ENCODE measurements at regions not wholly inside any gene's neighbourhood (a gene's known extent, or its start where the extent isn't known, plus 50 kb on each side); places are given as distances from the start of the nearest gene placed in this dataset.
A peak's percentile ranks its signal among the peaks of the same experiment; 100 is the strongest.

DNA sequence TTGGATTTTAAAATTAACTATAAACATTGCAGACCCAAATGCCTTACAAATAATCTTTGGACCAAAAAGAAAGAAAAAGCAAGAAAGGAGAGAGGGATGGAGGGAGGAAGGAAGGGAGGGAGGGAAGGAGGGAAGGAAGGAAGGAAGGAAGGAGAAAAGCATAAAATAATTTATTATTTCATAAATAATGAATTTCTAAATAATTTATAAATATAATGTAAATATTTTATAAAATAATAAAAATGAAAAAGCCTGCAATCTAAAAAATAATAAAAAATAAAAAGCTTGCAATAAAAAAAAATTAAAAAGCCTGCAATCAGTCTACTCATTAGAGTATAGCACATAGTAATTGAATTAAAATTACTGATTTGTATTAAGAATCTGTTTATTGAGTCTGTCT is 614.3 kb downstream of the ISL1 start:
- Histone ChIP-seq H3K27me3 (no peaks in the 10 kb centered on the region), H3K27ac (no peak overlapping the region), H3K4me1 (no peaks in the 10 kb centered on the region), H3K36me3 (no peaks in the 10 kb centered on the region), H3K9me3 (no peaks in the 10 kb centered on the region), H3K4me3 (no peak overlapping the region)
- intact Hi-C loops (cut with DNase I) = no loop called here
- TF ChIP-seq, protein P1, sequence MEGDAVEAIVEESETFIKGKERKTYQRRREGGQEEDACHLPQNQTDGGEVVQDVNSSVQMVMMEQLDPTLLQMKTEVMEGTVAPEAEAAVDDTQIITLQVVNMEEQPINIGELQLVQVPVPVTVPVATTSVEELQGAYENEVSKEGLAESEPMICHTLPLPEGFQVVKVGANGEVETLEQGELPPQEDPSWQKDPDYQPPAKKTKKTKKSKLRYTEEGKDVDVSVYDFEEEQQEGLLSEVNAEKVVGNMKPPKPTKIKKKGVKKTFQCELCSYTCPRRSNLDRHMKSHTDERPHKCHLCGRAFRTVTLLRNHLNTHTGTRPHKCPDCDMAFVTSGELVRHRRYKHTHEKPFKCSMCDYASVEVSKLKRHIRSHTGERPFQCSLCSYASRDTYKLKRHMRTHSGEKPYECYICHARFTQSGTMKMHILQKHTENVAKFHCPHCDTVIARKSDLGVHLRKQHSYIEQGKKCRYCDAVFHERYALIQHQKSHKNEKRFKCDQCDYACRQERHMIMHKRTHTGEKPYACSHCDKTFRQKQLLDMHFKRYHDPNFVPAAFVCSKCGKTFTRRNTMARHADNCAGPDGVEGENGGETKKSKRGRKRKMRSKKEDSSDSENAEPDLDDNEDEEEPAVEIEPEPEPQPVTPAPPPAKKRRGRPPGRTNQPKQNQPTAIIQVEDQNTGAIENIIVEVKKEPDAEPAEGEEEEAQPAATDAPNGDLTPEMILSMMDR (IDR thresholded peaks at IDR 0.05) = no peak
- DNase-seq (ENCODE audit: low spot score in 2 of 2) = no peak

DNA sequence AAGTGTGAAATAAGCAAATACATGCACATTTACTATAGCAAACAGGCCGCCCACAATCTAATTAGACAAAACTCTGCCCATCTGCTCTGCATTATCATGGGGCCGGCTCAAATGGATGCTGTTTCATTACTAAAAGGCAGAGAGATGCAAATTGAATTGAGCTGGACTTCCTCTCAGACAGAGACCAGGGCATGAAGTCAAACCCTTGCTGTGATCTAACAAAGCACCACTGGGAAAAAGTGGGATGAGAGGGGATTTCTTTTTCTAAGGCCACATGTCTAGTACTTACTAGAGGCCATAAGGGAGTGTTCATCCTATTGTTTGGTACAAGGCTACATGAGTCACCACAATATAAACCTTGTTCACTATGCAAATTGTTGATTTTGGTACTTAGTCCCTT is 614.7 kb downstream of the ISL1 start:
- TF ChIP-seq, protein P1 (IDR thresholded peaks at IDR 0.05) = no peak
- H3K27ac ChIP-seq = no peak overlapping the region
- H3K27me3 ChIP-seq = no peaks in the 10 kb centered on the region
- intact Hi-C loops (cut with DNase I) = no loop called here
- DNase-seq (ENCODE audit: low spot score in 2 of 2) = no peak
- H3K4me1 ChIP-seq = no peaks in the 10 kb centered on the region
- H3K36me3 ChIP-seq = no peaks in the 10 kb centered on the region
- H3K4me3 ChIP-seq = no peak overlapping the region
- H3K9me3 ChIP-seq = no peaks in the 10 kb centered on the region

DNA sequence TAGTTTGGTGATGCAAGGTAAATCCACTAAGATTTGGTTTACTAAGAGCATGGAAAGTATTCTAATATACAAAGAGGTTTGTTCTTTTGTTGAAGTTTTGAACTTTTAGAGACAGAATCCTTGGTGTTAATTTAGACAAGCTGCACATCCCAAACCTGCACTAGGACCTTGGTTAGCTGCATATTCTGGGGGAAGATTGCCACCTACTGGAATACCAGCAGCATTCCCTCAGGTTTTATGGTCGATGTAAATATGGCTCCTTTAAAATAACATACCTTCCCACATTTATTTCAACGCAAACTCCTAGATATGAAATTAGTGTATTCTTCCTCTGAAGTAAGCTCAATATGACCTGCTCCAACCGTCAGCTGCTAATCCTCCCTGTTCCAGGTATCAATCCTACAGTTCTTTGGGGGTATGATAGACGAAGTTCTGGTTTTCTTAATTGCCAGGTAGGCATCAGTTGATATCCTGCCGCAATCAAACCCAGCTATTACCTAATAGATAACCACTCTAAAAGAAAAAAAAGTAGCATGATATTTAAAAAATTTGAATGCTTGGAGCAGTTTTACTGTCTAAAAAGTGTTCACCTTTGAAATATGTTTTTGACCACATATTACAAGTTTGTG is 624.1 kb downstream of the ISL1 start:
- Histone ChIP-seq H3K4me3 (no peak overlapping the region), H3K27ac (no peak overlapping the region), H3K9me3 (no peaks in the 10 kb centered on the region), H3K27me3 (no peaks in the 10 kb centered on the region), H3K4me1 (no peaks in the 10 kb centered on the region), H3K36me3 (no peaks in the 10 kb centered on the region)
- no peak for DNase-seq (ENCODE audit: low spot score in 2 of 2)
- TF ChIP-seq, protein P1 (IDR thresholded peaks at IDR 0.05) = peak in 1 of 3 experiments; percentile 18
- intact Hi-C loops (cut with DNase I) = no loop called here

DNA sequence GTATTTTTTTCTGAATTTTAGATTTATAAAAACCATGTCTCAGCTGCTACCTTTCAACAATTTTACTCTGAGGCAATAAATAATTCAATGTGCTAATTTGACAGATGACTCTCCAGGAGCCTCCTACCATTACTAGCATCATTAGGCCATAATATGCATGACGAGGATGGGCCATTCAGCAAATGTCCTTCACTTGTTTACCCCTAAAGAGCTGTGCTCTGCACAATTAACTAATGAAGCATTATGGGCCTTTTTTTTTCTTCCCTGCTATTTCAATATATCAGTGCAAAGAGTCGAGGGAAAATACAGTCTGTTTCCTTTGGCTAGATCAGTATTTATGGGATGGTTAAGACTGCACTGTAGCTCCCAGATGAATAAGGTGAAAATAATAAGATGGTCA is 627.2 kb downstream of the ISL1 start:
- no peaks in the 10 kb centered on the region for H3K27me3 ChIP-seq
- no peak overlapping the region for H3K4me3 ChIP-seq
- H3K27ac ChIP-seq = no peak overlapping the region
- H3K9me3 ChIP-seq = no peaks in the 10 kb centered on the region
- H3K4me1 ChIP-seq = no peaks in the 10 kb centered on the region
- H3K36me3 ChIP-seq = no peaks in the 10 kb centered on the region
- DNase-seq (ENCODE audit: low spot score in 2 of 2) = no peak
- TF ChIP-seq, protein P1 (IDR thresholded peaks at IDR 0.05) = no peak
- intact Hi-C loops (cut with DNase I) = no loop called here

- Histone ChIP-seq H3K36me3 (no peaks in the 10 kb centered on the region), H3K27ac (no peak overlapping the region), H3K4me3 (no peak overlapping the region), H3K9me3 (no peaks in the 10 kb centered on the region), H3K4me1 (no peaks in the 10 kb centered on the region), H3K27me3 (no peaks in the 10 kb centered on the region)
- intact Hi-C loops (cut with DNase I) = no loop called here
- no peak for DNase-seq (ENCODE audit: low spot score in 2 of 2)
- TF ChIP-seq, protein P1 (IDR thresholded peaks at IDR 0.05) = no peak
Measured at GRCh38 chr5:52013523-52013922, 630.3 kb downstream of the ISL1 start.

DNA sequence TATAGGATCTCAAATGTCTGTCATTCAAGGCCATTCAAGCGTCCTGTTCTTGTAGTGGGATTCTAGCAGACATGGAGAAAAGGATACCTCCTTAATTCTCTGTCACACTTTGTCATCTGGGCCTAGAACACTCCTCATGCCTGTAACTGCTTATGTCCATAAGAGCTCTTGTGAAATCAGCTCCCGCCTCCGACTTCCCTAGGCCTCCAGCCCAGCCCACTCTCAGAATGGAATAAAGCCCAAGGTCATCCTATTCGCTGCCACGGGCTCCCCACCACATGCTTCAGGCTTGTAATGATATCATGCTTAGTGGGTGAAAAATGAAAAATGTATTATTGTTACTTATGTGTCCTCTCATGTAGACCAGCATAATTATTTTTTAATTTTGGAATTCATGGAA is 632.5 kb downstream of the ISL1 start:
- H3K9me3 ChIP-seq = no peaks in the 10 kb centered on the region
- no peak for DNase-seq (ENCODE audit: low spot score in 2 of 2)
- TF ChIP-seq, protein P1 (IDR thresholded peaks at IDR 0.05) = no peak
- no peaks in the 10 kb centered on the region for H3K4me1 ChIP-seq
- H3K36me3 ChIP-seq = no peaks in the 10 kb centered on the region
- H3K4me3 ChIP-seq = no peak overlapping the region
- no peaks in the 10 kb centered on the region for H3K27me3 ChIP-seq
- intact Hi-C loops (cut with DNase I) = no loop called here
- no peak overlapping the region for H3K27ac ChIP-seq

Data from ascending aorta (tissue), 2 donors.